ENCODE measurements at regions not wholly inside any gene's neighbourhood (a gene's known extent, or its start where the extent isn't known, plus 50 kb on each side); places are given as distances from the start of the nearest gene placed in this dataset.

GRCh38 chr4:27128443-27128842 lies 267.8 kb downstream of the STIM2 start:
- Histone ChIP-seq H3K36me3 (ENCODE audit: insufficient read depth, low read length) (no peaks in the 10 kb centered on the region), H3K9ac (ENCODE audit: insufficient read length) (no peak overlapping the region), H3K9me3 (ENCODE audit: low read depth, low read length) (no peaks in the 10 kb centered on the region), H3K27ac (no peak overlapping the region), H3K4me3 (no peak overlapping the region)
- TF ChIP-seq EZH2 (IDR thresholded peaks at IDR 0.05) (no peak), POLR2AphosphoS5 (IDR thresholded peaks at IDR 0.05; ENCODE audit: borderline replicate concordance, low read depth, low read length) (no peak), FOXP2 (optimal IDR thresholded peaks at IDR 0.05; ENCODE audit: control extremely low read depth, extremely low read length, insufficient read depth) (no peak)
- no peak for DNase-seq (ENCODE audit: low read depth, low spot score)

DNA sequence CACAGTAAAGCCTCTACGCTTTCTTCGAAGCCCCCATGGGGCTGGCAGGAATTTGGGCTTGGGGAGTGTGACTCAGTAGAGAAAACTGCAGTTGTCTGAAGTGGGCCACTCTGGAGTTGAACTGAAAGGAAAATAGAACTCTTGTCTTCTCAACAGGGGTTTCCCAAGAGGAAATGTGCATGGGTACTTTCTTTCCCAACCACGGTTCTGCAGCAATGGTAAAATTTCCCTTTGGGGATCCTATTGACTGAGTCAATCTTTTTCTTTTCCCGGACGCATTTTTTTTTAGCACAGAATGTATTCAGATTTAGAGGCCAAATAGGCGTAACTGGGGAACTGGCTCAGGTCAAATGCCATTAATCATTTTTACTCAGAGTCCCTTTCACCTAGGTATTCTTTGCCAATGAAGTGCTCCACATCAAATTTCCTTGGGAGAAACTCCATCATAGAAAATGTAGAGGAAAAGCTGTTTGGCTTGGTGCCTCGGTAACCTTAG lies 269.3 kb downstream of the STIM2 start:
- no peak overlapping the region for H3K4me3 ChIP-seq
- H3K27ac ChIP-seq = no peak overlapping the region
- H3K9me3 ChIP-seq (ENCODE audit: low read depth, low read length) = no peaks in the 10 kb centered on the region
- TF ChIP-seq EZH2 (IDR thresholded peaks at IDR 0.05) (no peak), FOXP2 (optimal IDR thresholded peaks at IDR 0.05; ENCODE audit: control extremely low read depth, extremely low read length, insufficient read depth) (no peak), POLR2AphosphoS5 (IDR thresholded peaks at IDR 0.05; ENCODE audit: borderline replicate concordance, low read depth, low read length) (no peak)
- DNase-seq (ENCODE audit: low read depth, low spot score) = no peak
- H3K9ac ChIP-seq (ENCODE audit: insufficient read length) = no peak overlapping the region
- H3K36me3 ChIP-seq (ENCODE audit: insufficient read depth, low read length) = no peaks in the 10 kb centered on the region

- Histone ChIP-seq H3K4me3 (no peak overlapping the region), H3K27ac (no peak overlapping the region), H3K36me3 (ENCODE audit: insufficient read depth, low read length) (no peaks in the 10 kb centered on the region), H3K9me3 (ENCODE audit: low read depth, low read length) (no peaks in the 10 kb centered on the region), H3K9ac (ENCODE audit: insufficient read length) (no peak overlapping the region)
- no peak for TF ChIP-seq POLR2AphosphoS5 (IDR thresholded peaks at IDR 0.05; ENCODE audit: borderline replicate concordance, low read depth, low read length)
- no peak for DNase-seq (ENCODE audit: low read depth, low spot score)
These were observed 271.9 kb downstream of the STIM2 start for GRCh38 chr4:27132497-27132896.

DNA sequence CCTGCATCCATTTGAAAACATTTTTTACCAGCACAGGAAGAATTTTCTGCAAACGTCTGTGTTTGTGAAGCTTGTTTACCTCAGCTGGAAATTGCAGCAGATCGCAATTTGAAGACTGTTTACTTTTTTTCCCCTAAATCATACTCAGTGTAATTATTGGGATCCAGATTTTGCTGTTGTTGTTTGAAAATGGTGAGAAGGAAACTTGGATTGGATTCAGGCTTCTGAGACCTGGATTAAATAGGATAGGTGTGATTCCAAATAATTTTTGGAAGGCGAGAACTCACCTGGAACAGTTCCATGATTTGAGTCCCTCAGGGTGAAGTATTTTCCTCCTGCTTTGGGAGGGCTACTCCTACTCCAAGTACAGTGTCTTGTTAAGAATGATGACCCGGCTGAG lies 279.8 kb downstream of the STIM2 start:
- TF ChIP-seq FOXP2 (optimal IDR thresholded peaks at IDR 0.05; ENCODE audit: control extremely low read depth, extremely low read length, insufficient read depth) = no peak
- no peak for TF ChIP-seq EZH2 (IDR thresholded peaks at IDR 0.05)
- TF ChIP-seq POLR2AphosphoS5 (IDR thresholded peaks at IDR 0.05; ENCODE audit: borderline replicate concordance, low read depth, low read length) = no peak
- no peaks in the 10 kb centered on the region for H3K9me3 ChIP-seq (ENCODE audit: low read depth, low read length)
- H3K4me3 ChIP-seq = no peak overlapping the region
- H3K36me3 ChIP-seq (ENCODE audit: insufficient read depth, low read length) = no peaks in the 10 kb centered on the region
- no peak overlapping the region for H3K9ac ChIP-seq (ENCODE audit: insufficient read length)
- no peak overlapping the region for H3K27ac ChIP-seq
- no peak for DNase-seq (ENCODE audit: low read depth, low spot score)

DNA sequence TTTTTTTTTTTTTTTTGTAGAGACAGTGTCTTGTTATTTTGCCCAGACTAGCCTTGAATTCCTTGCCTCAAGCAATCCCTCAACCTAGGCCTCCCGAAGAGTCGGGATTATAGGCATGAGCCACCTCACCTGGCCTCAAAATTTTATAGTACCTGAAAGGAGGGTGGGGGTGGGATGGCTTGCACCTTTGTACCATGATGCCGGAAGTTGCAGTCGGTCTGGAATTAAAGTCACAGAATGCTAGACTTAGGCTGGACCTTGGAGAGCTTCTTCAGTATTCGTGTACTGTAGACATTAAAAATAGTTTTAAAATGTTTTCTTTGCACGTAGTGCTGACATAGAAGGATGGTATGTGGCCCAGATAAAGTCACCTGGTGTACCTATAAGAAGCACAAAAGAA lies 280.9 kb downstream of the STIM2 start:
- Histone ChIP-seq H3K9me3 (ENCODE audit: low read depth, low read length) (no peaks in the 10 kb centered on the region), H3K4me3 (no peak overlapping the region), H3K36me3 (ENCODE audit: insufficient read depth, low read length) (no peaks in the 10 kb centered on the region), H3K9ac (ENCODE audit: insufficient read length) (no peak overlapping the region), H3K27ac (no peak overlapping the region)
- DNase-seq (ENCODE audit: low read depth, low spot score) = no peak
- TF ChIP-seq POLR2AphosphoS5 (IDR thresholded peaks at IDR 0.05; ENCODE audit: borderline replicate concordance, low read depth, low read length) (no peak), FOXP2 (optimal IDR thresholded peaks at IDR 0.05; ENCODE audit: control extremely low read depth, extremely low read length, insufficient read depth) (no peak), EZH2 (IDR thresholded peaks at IDR 0.05) (no peak)

DNA sequence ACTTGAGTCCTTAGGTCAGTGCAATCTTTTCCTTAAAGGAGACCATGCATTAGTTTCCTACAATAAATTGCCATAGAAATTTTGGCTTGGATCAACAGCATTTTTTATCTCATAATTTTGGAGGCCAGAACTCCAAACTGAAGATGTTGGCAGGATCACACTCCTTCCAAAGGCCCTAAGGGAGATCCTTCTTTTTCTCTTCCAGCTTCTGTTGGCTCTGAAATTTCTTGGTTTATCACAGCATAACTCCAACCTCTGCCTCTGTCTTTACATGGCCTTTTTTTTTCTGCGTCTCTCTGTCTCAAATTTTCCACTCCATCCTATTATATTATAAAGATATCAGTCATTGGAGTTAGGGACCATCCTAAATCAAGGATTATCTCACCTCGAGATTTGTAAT lies 282.2 kb downstream of the STIM2 start:
- H3K9me3 ChIP-seq (ENCODE audit: low read depth, low read length) = no peaks in the 10 kb centered on the region
- H3K36me3 ChIP-seq (ENCODE audit: insufficient read depth, low read length) = no peaks in the 10 kb centered on the region
- TF ChIP-seq POLR2AphosphoS5 (IDR thresholded peaks at IDR 0.05; ENCODE audit: borderline replicate concordance, low read depth, low read length) (no peak), EZH2 (IDR thresholded peaks at IDR 0.05) (no peak), FOXP2 (optimal IDR thresholded peaks at IDR 0.05; ENCODE audit: control extremely low read depth, extremely low read length, insufficient read depth) (no peak)
- H3K4me3 ChIP-seq = no peak overlapping the region
- no peak overlapping the region for H3K9ac ChIP-seq (ENCODE audit: insufficient read length)
- no peak overlapping the region for H3K27ac ChIP-seq
- no peak for DNase-seq (ENCODE audit: low read depth, low spot score)

- no peak for DNase-seq (ENCODE audit: low read depth, low spot score)
- H3K36me3 ChIP-seq (ENCODE audit: insufficient read depth, low read length) = no peaks in the 10 kb centered on the region
- TF ChIP-seq POLR2AphosphoS5 (IDR thresholded peaks at IDR 0.05; ENCODE audit: borderline replicate concordance, low read depth, low read length) = no peak
- no peak overlapping the region for H3K27ac ChIP-seq
- no peak overlapping the region for H3K9ac ChIP-seq (ENCODE audit: insufficient read length)
- H3K4me3 ChIP-seq = no peak overlapping the region
- no peaks in the 10 kb centered on the region for H3K9me3 ChIP-seq (ENCODE audit: low read depth, low read length)
These were observed 285.0 kb downstream of the STIM2 start for GRCh38 chr4:27145597-27145996.

DNA sequence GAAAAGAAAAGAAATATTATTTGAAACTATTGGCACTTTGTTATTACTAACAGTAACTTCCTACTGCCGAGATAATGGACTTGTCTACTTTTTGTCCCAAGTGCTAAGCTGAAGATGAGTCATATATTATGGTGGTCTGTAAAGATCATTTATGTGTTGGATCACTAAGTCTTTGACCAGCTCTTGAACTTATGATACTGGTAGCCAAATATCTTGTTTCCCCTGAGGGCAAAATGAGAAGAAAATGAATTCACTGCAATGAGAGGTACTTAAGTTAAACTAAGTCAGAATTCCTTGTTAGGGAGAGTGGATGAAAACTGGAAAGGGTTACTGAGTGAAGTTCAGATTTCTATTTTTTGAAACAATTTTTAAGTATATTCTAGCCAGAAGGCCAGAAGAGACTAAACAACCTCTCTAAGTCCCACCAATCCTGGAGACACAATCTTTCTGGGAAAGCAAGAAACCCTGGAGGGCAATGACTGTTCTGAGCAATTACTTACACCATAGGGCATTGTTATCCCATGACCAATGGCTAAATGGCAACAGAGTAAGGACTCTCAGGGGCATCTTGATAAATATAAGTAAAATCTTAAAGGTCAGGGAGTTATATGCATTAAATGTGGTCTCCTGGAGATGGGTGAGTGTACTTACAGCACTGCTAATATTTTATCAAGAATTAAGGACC lies 287.7 kb downstream of the STIM2 start:
- no peak overlapping the region for H3K9ac ChIP-seq (ENCODE audit: insufficient read length)
- H3K27ac ChIP-seq = no peak overlapping the region
- H3K9me3 ChIP-seq (ENCODE audit: low read depth, low read length) = no peaks in the 10 kb centered on the region
- H3K4me3 ChIP-seq = no peak overlapping the region
- TF ChIP-seq EZH2 (IDR thresholded peaks at IDR 0.05) (no peak), POLR2AphosphoS5 (IDR thresholded peaks at IDR 0.05; ENCODE audit: borderline replicate concordance, low read depth, low read length) (no peak)
- DNase-seq (ENCODE audit: low read depth, low spot score) = no peak
- H3K36me3 ChIP-seq (ENCODE audit: insufficient read depth, low read length) = no peaks in the 10 kb centered on the region

DNA sequence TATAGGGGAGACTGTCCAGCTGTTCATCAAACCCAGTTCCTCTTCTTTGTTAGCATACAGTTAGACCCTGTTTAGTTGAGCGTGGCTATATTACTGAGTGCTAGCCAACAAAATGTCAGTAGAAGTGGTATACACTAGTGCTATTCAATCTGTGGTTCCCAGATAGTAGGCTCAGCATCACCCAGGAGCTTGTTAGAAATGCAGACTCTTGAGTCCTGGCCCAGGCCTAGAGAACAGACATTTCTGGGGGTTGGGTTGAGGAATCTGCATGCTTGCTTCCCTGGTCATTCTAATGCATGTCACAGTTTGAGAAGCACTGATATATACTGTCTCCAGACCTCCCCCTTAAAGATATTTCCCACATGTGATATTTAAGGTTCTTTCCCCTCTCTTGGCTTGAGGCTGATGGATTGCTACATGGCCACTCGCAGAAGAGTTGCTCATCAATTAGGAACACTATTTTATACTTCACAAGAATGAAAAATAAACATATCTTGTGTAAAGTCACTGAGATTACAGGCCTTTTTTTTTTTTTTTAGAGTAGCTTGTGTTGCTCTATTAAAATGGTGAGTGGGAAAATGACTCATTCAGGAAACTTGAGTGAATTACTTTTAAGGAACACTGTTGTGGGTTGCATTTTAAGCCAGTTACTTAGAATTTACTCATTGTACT lies 289.0 kb downstream of the STIM2 start:
- no peak for DNase-seq (ENCODE audit: low read depth, low spot score)
- TF ChIP-seq EZH2 (IDR thresholded peaks at IDR 0.05) (no peak), FOXP2 (optimal IDR thresholded peaks at IDR 0.05; ENCODE audit: control extremely low read depth, extremely low read length, insufficient read depth) (no peak), POLR2AphosphoS5 (IDR thresholded peaks at IDR 0.05; ENCODE audit: borderline replicate concordance, low read depth, low read length) (no peak)
- Histone ChIP-seq H3K27ac (no peak overlapping the region), H3K36me3 (ENCODE audit: insufficient read depth, low read length) (no peaks in the 10 kb centered on the region), H3K9me3 (ENCODE audit: low read depth, low read length) (no peaks in the 10 kb centered on the region), H3K9ac (ENCODE audit: insufficient read length) (no peak overlapping the region), H3K4me3 (no peak overlapping the region)
